Loucy (cell line): ENCODE measurements at regions not wholly inside any gene's neighbourhood (a gene's known extent, or its start where the extent isn't known, plus 50 kb on each side); places are given as distances from the start of the nearest gene placed in this dataset.

Source experiments
- H2AFZ ChIP-seq: fragments of 200-600 bp; sonication (generic); 2 replicates; pipeline ENCODE4 v1.6.0; 2016; ENCODE audit warnings: antibody characterized with exemption, mild to moderate bottlenecking, low read length, moderate library complexity
- H3F3A ChIP-seq: fragments of 200-600 bp; 2 replicates; pipeline ENCODE4 v1.6.0; 2016; ENCODE audit warnings: antibody characterized with exemption, low read depth, mild to moderate bottlenecking
- H3K27me3 ChIP-seq: fragments of 200-600 bp; sonication (generic); 2 replicates; pipeline ENCODE4 v1.6.1; 2014; ENCODE audit warnings: low read length, mild to moderate bottlenecking; ENCODE audit not compliant: insufficient read depth, poor library complexity, severe bottlenecking
- H3K36me3 ChIP-seq: fragments of 200-600 bp; sonication (generic); 2 replicates; pipeline ENCODE4 v1.6.1; 2016; ENCODE audit warnings: low read length; ENCODE audit not compliant: insufficient read depth
- H3K4me1 ChIP-seq: fragments of 200-600 bp; sonication (generic); 2 replicates; pipeline ENCODE4 v1.5.1; 2014; ENCODE audit warnings: low read length, mild to moderate bottlenecking; ENCODE audit not compliant: insufficient read depth, poor library complexity, severe bottlenecking
- H3K4me2 ChIP-seq: fragments of 200-600 bp; sonication (generic); 2 replicates; pipeline ENCODE4 v1.6.0; 2014; ENCODE audit warnings: antibody characterized with exemption, low read length, low read depth, mild to moderate bottlenecking; ENCODE audit not compliant: poor library complexity, severe bottlenecking
- H3K4me3 ChIP-seq: fragments of 200-600 bp; sonication (generic); 2 replicates; pipeline ENCODE4 v1.5.1; 2014; ENCODE audit warnings: low read length, mild to moderate bottlenecking, mixed read lengths; ENCODE audit not compliant: poor library complexity, severe bottlenecking
- H3K79me2 ChIP-seq: fragments of 200-600 bp; sonication (generic); 2 replicates; pipeline ENCODE4 v1.6.1; 2014; ENCODE audit warnings: low read length; ENCODE audit not compliant: insufficient read depth
- H3K9ac ChIP-seq: fragments of 200-600 bp; sonication (generic); 2 replicates; pipeline ENCODE4 v1.6.0; 2014; ENCODE audit warnings: mild to moderate bottlenecking, low read depth, low read length, moderate library complexity; ENCODE audit not compliant: poor library complexity, severe bottlenecking
- H3K9me2 ChIP-seq: fragments of 200-600 bp; sonication (generic); replicated peaks from 2 replicates; pipeline ENCODE4 v1.6.1; 2016; ENCODE audit warnings: low read depth, low read length, mixed read lengths
- H3K9me3 ChIP-seq: fragments of 200-600 bp; sonication (generic); 2 replicates; pipeline ENCODE4 v1.6.1; 2014; ENCODE audit warnings: mild to moderate bottlenecking, antibody characterized with exemption, low read length, low read depth; ENCODE audit not compliant: insufficient read depth
- H4K20me1 ChIP-seq: fragments of 200-600 bp; sonication (generic); 2 replicates; pipeline ENCODE4 v1.6.0; 2014; ENCODE audit warnings: antibody characterized with exemption, low read length, mild to moderate bottlenecking; ENCODE audit not compliant: insufficient read depth, poor library complexity, severe bottlenecking
- EZH2phosphoT487 ChIP-seq: fragments of 200-600 bp; IDR thresholded peaks from 2 replicates; pipeline ENCODE4 v1.6.1; 2018; ENCODE audit warnings: antibody characterized with exemption, mild to moderate bottlenecking, moderate library complexity, borderline replicate concordance
- TF ChIP-seq, protein P1 (sequence below): fragments of 200-600 bp; sonication (generic); conservative IDR thresholded peaks from 2 replicates; pipeline ENCODE4 v1.5.1; 2014; ENCODE audit warnings: mild to moderate bottlenecking, antibody characterized with exemption, low read length

- Histone ChIP-seq H2AFZ (no peak overlapping the region), H3K79me2 (no peaks in the 10 kb centered on the region), H3K4me3 (no peak overlapping the region), H3K36me3 (no peaks in the 10 kb centered on the region), H3K27me3 (no peaks in the 10 kb centered on the region), H3K4me2 (no peak overlapping the region), H3K9me2 (no peaks in the 10 kb centered on the region), H3K9me3 (no peaks in the 10 kb centered on the region), H3K9ac (no peak overlapping the region), H3K4me1 (no peaks in the 10 kb centered on the region), H3F3A (no peaks in the 10 kb centered on the region), H4K20me1 (no peaks in the 10 kb centered on the region)
- TF ChIP-seq EZH2phosphoT487: no peak
- TF ChIP-seq, protein P1, sequence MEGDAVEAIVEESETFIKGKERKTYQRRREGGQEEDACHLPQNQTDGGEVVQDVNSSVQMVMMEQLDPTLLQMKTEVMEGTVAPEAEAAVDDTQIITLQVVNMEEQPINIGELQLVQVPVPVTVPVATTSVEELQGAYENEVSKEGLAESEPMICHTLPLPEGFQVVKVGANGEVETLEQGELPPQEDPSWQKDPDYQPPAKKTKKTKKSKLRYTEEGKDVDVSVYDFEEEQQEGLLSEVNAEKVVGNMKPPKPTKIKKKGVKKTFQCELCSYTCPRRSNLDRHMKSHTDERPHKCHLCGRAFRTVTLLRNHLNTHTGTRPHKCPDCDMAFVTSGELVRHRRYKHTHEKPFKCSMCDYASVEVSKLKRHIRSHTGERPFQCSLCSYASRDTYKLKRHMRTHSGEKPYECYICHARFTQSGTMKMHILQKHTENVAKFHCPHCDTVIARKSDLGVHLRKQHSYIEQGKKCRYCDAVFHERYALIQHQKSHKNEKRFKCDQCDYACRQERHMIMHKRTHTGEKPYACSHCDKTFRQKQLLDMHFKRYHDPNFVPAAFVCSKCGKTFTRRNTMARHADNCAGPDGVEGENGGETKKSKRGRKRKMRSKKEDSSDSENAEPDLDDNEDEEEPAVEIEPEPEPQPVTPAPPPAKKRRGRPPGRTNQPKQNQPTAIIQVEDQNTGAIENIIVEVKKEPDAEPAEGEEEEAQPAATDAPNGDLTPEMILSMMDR: peak; percentile 19; the same call in 1 of the 2 replicates
These were observed 519.6 kb upstream of the DEPDC1 start for GRCh38 chr1:69016468-69016867.

DNA sequence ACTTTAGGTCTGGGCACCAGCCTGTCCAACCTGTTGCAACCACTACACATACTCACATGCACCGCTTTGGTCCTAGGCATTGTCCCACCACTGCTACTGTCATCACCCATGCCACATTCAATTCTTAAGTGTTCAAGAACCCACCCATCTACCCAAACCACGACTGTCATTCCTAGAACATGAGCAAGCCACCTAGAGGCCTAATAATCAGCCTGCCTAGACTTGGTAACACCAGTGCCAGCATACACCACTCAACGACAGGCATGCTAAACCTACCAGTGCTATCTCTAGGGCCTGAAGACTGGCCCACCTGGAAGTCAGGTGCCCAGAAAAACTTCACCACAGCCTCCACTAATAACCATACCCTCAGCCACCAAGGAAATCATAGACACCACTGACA lies 532.8 kb upstream of the DEPDC1 start:
- no peaks in the 10 kb centered on the region for H3F3A ChIP-seq
- TF ChIP-seq, protein P1: no peak
- no peak for TF ChIP-seq EZH2phosphoT487
- no peak overlapping the region for H3K9ac ChIP-seq
- H3K36me3 ChIP-seq: no peaks in the 10 kb centered on the region
- H3K4me1 ChIP-seq: no peaks in the 10 kb centered on the region
- no peaks in the 10 kb centered on the region for H3K27me3 ChIP-seq
- no peaks in the 10 kb centered on the region for H3K79me2 ChIP-seq
- no peaks in the 10 kb centered on the region for H4K20me1 ChIP-seq
- peaks cover 2% of the 10 kb centered on the region; the same call in 1 of the 2 replicates for H3K9me3 ChIP-seq
- H3K9me2 ChIP-seq: no peaks in the 10 kb centered on the region
- no peak overlapping the region for H3K4me3 ChIP-seq
- no peak overlapping the region for H3K4me2 ChIP-seq
- H2AFZ ChIP-seq: no peak overlapping the region

GRCh38 chr1:69038379-69038778 lies 529.3 kb upstream of the LRRC7 start:
- H3K9me3 ChIP-seq: no peaks in the 10 kb centered on the region
- no peak overlapping the region for H3K4me3 ChIP-seq
- no peak overlapping the region for H3K4me2 ChIP-seq
- H3K27me3 ChIP-seq: no peaks in the 10 kb centered on the region
- no peak overlapping the region for H3K9ac ChIP-seq
- H3K36me3 ChIP-seq: no peaks in the 10 kb centered on the region
- H3K9me2 ChIP-seq: no peaks in the 10 kb centered on the region
- H2AFZ ChIP-seq: no peak overlapping the region
- TF ChIP-seq, protein P1: no peak
- TF ChIP-seq EZH2phosphoT487: no peak
- H3K4me1 ChIP-seq: no peaks in the 10 kb centered on the region
- H3K79me2 ChIP-seq: no peaks in the 10 kb centered on the region
- H3F3A ChIP-seq: no peaks in the 10 kb centered on the region
- no peaks in the 10 kb centered on the region for H4K20me1 ChIP-seq
